ENCODE measurements at regions not wholly inside any gene's neighbourhood (a gene's known extent, or its start where the extent isn't known, plus 50 kb on each side); places are given as distances from the start of the nearest gene placed in this dataset.

DNA sequence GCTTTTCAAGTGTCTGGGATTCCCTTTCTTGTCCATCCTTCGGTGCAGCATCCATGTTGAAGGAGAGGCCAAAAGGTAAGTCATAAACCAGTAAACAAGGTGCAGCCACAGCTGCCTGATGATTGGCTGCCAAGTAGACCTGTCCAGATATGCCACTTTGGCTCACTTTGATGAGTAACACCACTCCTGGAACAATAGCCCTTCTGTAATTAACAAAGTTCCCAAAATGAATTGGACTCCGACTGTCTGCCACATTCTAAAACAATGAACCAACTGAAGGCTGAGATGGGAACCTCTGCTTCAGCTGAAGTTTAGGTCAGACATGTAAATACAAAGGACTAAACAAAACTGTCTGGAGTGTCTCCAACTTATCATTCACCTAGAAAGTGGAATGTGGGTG lies 82.2 kb upstream of the LGALSL start:
- DNase-seq, result no peak

DNA sequence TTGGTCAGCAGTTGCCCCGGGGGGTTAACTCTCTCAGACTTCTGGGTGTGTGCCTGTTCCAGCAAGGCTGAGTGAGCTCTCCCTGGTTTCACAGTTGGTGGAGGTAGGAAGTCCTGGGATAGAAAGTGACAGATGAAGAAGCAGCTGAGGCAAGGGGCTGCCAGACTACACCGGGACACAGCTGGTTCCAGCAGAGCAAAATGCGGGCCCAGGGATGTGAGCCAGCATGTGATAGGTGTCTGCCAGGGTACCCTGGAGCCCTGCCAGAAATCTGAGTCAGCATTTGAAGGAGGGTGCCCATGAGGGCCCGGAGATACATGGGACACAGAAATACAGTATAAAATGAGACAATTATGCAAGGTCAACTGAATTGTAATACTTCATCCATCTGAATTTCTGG lies 79.3 kb upstream of the LGALSL start:
- no peak for DNase-seq

DNA sequence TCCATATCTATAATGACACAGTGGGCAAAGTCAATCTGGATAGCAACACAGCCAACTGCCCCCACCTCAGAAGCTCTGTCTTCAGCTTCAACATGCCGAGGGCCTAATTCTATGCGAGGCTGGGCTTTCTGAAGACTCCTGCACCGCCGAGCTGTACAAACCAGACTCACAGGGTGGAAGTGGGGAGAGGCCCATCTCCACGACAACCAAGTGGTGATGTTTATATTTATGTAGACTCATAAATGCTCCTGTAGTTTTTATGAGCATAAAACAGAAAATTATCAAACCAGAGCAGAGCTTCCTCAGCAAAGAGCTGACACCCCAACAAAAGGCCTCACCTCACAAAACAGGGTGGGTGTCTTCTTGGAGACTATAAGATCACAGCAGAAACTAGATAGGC lies 77.0 kb upstream of the LGALSL start:
- DNase-seq, result no peak

DNA sequence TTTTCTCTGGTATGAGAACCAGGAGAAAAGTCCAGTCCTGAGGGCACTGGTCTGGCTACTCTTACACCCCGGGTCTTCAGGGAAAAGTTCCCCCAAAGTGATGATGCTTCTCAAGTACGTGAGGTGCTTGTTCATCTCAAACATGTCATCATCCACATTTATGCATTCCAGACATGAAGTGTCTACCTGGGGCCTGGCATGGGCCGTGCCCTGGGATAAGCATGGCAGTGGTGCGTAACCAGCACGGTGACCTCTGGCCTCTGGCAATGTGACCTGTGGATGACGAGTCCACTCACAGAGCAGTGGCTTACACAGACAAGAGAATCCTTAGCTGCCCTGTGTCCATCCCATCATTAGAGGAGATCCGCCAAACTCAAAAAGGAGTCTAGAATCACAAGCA lies 74.8 kb upstream of the LGALSL start:
- DNase-seq, result no peak

DNA sequence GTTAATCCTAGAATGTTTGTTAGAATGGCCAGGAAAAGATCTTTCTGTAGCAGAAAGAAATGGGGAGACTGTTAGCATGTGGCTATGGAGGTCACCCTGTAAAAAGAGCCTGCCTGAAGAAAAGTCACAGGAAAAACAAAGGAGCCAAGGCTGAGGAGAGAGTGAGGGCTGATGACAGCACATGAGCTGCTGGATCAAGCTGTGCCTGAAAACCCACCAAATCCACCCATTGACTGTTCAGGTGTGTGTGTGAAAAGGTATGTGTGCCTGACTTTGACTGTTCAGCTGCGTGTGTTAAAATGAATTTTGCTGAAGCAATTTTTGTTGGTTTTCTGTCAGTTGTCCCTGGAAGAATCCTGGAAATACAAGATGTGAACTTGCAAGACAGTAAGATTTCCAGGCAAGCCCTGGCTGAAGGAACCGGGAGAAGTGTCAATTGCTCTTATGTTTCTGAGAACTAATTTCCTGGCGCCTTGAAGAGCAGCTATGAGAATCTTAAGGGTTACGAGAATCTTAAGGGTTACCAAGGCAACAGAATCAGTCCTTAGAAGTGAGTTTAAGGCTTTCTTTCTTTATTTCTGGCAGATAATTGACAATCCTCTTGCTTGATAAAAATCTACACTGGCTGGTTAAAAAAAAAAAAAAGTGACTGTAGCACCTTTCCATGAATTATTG lies 73.0 kb upstream of the LGALSL start:
- DNase-seq, result no peak

DNA sequence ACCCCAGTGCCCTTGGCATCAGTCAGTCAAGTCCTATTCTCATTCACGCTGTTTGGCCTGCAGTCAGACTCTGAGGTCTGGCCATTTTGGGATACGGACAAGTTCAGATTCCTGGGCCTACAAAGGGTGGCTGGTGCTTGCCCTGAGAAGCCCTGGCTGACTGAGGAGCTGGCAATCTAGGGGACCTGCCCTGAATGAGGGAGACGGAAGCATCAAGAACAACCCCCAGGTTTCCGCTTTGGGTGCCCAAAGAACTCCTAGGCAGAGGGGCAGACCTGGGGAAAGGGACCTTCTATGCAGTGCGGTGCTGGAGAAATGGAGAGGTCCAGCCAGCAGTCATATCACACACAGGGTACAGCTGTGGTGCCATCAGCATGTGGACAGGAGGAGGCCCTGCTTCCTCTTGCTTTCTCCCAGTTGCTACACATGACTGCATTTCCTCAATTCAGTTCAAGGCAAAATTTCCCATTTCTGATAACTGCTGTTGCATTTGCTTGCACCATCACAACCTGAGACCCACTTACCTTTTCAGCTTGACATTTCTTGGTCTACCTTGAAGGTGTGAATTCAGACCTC lies 70.9 kb upstream of the LGALSL start:
- DNase-seq, result no peak

DNA sequence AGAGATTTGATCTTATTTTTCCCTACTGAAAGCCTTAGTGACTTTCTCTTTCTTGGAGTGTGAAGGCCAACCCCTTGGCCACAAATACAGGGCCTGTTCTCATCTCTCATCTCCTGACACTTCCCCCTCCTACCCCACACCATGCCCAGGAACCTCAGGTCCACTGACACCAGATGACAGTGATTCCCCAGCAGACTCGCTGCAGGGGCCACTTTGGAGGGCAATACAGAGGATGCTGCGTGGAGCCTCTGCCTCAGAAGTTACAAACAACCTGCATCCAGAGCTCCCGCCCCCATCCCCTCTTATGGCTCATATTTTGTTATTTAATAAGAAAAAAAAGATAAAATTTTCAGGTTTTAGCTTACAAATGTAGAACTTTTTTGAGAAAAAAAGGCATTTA lies 70.1 kb upstream of the LGALSL start:
- DNase-seq, result no peak

DNA sequence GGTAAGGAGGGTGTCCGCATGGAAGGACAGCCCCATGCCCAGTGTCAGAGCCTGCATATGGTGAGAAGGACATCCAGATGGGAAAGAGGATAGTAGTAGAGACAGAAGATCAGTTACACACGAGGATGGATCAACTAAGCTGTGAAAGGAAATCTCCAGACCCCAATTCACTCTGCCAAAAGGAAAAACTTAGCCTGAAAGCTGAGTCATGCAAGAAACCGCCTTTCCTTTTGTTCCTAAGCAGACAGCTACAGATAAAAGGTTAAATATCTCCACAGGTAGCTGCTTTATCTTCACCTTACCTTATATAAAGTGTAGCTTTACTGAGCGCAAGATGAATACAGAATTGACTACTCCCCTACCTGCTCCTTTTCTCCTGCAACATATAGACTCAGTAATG lies 67.3 kb upstream of the LGALSL start:
- DNase-seq, result no peak

DNA sequence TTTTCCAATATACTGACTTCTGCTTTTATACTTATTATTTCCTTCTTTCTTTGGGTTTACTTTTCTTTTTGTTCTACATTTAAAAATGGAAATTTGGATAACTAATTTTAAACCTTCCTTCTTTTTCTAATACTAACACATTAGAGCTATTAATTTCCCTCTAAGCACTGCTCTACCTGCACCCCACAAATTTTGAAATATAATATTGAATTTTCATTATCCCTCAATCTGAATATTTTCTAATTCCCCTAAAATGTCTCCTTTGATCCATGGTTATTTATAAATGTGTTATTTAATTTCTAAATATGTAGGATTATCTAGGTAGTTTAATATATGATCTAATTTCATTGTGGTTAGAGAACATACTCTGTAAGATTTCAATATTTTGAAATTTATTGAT lies 63.4 kb upstream of the LGALSL start:
- no peak for DNase-seq

DNA sequence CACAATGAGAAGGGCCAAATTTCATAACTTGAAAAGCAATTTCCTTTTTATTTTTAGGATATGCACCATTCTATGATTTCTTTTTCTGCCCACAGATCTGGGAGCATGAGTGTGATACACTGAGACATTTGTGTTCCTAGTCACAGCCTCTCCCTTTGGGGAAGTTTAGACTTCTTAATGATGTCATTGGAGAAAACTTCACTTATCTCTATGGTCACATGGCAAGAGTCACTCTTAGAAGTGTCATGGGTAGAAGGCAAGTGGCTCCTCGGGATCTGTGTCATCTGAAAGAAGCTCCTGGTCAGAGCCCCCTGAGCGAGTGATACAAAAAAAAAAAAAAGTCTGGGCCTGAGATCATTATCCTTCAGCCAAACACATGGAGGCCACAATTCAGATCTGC lies 62.5 kb upstream of the LGALSL start:
- DNase-seq, result no peak

DNA sequence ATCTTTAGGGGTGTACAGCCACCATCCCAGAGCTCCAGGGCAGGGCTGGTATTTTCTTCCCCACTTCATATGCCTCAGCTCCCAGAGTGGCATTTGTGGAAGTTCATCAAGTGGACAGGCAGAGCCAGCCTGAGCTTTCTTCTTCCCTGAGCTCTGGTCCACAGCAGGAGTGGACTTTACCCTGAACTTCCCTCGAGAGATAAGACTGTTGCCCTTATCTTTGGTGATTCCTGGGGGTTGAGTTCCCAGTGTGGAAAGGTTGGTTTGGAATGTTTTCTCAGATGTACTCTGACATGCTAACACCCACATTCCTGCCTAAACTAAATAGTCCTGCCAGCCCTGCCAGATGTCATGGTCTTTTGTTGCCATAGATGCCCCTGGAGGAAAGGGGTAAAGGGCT lies 62.0 kb upstream of the LGALSL start:
- no peak for DNase-seq

DNA sequence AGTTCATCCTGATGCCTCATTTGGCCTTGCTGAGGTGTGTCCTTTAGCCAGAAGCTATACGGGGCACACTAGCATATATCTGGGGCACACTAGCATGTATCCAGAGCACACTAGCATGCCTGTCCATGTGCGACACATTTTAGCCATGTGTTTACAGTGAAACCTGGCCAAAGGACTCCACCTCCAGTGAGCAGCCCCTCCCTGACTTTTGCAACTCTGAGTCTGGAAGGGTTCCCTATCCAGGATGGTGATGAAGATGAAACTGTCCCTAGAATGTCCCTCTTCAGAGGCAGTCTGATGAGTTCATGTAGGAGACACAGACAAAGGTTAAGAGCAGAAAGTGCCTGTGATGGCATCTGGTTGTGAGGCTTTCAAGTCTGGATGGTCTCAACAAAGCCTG lies 61.4 kb upstream of the LGALSL start:
- no peak for DNase-seq

DNA sequence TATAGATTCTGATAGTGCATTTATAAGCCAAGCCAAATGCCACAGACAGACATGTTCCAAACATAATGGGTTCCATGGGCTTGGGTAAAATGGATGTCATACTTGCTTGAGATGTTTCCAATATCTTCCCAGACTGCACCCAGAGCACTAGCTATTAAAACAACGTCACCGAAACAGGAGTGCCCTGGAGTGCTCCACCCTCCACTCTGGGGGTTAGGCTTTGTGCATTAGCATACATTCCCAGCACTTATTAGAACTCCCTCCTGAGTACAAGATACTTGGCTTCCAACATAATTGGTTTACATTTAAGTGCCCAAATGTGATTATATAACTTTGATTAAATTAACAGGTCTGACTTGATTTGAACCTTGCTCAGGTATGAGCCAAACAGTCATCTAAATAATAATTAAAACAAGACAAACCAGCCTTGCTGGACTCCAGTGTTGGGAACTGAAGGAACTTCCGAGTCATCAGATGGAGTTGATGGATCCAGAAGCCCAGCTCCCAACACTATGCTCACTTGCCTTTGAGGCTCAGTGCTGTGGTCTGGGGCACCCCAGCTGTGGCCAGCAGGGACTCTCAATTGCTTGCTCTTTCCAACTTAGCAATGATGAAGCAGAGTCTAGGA lies 60.5 kb upstream of the LGALSL start:
- DNase-seq, result no peak

DNA sequence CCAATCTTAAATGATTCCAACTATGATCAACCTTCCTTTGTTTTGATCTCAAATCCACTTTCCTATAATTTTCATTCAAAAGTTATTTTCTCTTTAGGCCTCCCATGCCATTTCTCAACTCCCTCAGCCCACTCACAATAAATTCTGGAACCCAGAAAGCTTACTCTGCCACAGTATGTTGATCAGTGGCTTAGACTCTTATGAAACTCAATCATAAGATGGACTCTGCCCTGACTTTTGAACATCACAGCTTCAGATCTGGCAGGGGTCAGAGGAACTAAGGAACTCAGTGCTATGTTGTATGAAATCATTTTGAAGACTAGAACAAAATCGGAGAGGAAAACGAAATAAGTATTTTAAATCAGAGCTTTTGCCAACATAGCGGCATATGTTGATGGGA lies 59.8 kb upstream of the LGALSL start:
- DNase-seq, result no peak

DNA sequence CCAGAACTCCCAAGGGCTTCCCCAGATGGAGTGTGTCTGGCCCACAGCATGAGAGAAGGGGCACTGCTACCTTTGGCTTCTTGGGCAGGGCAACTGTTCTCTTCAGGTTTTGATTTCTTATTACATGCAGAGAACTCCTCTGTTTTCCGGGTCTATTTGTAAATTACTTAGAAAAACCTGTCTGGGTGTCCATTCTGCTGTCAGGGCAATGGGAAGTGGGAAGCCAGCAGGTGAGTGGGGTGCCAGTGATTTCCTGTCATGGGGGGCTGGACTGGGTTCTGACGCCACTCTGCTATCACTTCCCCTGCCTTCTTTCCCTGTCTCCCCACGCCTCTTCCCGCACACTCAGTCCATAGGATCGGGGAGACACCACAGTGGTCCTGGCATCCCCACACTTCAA lies 58.0 kb upstream of the LGALSL start:
- DNase-seq, result no peak

DNA sequence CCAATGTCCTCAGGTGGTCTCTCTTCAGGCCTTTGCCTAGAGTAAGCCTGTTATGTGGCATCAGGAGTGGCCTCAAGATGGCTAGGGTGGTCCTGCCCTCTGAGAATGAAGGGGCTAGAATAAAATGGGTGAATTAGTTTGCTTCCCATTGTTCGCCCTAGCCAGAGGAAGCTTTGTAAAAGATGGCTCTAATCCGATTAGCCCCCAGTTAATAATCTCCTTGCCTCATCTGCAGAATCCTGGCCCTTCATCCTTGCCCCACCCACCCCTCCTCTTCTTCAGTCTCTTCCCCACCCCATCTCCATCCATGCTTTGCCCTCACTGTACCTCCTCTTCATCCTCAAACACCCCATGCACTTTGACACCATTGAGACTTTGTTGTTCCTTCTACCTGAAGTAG lies 57.4 kb upstream of the LGALSL start:
- no peak for DNase-seq

DNA sequence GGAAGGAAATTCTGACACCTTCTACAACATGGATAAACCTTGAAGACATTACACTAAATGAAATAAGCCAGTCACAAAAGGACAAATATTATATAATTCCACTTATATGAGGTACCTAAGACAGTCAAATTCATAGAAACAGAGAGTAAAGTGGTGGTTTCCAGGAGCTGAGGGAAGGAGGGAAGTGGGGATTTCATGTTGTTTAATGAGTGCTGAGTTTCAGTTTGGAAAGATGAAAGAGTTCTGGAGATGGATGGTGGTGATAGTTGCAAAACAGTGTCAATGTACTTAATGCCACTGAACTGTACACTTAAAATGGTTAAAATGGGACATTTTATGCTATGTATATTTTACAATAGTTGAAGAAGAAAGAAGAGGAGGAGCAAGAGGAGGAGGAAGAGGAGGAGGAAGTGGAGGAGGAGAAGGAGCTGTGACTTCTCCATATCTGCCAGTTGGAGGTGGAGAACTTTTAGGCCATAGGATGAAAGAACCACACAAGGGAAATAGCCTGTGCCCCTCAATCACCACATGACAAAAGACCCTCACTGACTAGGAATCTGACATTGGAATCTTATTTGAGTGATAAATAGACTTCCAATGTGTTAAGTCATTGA lies 55.3 kb upstream of the LGALSL start:
- no peak for DNase-seq

DNA sequence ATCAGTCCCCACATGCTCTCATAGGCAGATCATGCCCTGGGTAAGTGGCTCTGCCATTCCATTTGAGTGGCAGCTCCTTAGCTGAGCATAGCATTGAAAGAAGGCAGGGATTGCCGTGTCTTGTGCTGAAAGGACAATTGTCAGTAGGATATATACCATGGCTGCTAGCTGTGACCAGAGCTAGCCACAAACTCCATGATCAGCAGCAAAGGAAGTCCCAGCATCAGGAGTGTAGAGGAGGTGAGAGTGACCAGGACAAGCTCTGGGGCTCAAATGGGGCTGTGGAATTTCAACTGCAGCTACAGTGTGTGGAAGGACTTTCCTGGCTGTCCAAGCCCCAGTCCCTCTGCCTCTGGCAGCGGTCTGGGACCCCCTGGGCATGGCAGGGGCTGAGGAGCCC lies 54.4 kb upstream of the LGALSL start:
- DNase-seq, result no peak

DNA sequence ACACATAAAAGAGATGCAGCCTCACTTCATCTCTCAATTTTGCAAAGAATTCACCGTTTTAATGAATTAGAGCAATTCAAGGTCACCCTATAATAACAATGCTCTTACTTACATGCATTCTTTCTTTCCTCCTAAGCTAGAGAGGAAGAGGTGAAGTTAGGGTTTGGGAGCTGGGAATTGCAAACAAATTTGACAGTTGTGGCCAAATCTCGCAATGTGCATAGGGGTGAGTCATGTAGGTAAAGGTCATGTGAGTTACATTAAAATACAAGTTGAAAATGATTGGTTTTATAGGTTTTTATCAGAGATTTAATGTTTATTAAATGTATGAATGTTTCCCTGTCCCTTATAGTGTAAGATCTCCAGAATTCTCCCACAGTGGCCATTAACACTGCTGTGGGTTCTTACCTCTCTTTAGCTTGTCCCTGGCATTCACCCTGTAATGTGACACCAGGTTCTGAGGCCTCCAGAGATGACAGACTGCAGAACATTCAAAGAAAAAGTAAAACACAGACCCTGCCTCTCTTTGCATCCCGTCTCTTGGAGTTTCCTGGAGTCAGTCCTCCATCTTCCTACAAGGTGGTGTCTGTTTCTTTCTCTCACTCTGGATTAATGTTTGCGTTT lies 53.7 kb upstream of the LGALSL start:
- no peak for DNase-seq

DNA sequence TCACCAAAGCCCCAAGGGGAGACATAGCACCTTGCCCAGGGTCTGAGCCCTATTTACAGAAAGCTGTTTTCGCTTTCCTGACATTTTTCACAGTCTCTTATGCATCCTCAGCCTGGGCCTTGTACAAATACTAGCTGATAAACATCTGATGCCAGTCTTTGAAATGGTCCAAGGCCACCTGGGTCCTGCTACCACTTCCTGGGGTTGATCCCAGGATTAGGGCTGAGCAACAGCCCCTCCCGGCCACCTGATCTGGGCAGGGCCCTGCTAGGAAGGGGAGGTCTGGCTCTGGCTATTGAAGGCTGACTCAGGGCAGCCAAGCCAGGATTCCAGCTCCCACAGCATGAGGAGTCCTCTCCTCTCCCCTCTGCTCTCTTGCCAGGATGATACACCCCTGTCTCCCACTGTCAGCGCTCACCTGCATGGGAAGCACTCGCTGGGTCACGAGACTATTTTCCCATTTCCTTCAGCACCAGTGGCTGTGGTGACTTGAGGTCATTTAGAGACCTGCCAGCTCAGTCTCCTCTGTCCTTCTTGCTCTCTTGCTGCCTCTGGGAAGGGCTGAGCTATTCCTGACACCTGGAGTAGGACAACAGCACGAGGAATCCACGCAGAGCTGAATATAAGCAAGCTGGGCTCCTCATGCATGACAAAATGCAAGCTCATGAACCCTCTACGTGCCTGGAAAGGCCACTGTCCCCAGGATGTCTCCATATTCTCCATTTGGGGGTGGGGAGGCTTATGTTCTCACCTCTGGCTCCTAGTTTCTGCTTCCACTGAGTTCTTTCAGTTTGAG lies 53.0 kb upstream of the LGALSL start:
- no peak for DNase-seq

DNA sequence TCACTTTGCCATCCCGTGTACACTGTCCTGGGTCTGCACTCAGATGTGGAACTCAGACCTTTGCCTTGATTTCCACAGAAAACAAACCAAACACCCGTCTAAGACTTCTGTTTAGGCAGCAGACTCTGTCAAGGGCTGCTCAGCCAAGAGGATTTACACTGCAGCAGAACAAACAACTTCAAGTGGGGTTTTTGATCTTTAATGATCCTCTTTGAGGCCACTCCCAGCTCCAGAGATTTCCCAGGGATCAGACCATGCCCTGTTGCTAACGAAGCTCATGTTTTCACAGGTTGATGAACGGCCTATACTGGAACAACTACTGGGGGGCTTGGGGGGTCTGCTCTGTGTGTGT lies 52.5 kb upstream of the LGALSL start:
- DNase-seq, result no peak

DNA sequence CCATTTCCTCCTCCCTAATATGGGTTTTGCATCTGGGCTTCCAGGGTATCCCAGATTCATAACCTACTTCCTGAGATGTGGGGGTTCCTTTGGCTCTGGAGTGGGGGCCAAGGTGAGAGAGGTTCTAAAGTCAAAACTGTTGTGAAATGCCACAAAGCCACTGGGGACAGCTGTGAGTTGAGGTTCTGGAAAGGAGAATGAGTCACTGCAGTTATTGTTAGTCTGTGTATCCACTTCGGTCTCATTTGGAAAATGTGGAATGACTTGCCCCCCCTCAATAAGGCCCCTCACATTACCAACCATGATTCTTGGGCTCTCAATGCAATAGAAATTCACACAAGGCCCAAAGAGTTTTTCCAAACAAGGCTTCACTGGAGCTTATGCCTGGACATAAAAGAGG lies 51.1 kb upstream of the LGALSL start:
- DNase-seq, result no peak

DNA sequence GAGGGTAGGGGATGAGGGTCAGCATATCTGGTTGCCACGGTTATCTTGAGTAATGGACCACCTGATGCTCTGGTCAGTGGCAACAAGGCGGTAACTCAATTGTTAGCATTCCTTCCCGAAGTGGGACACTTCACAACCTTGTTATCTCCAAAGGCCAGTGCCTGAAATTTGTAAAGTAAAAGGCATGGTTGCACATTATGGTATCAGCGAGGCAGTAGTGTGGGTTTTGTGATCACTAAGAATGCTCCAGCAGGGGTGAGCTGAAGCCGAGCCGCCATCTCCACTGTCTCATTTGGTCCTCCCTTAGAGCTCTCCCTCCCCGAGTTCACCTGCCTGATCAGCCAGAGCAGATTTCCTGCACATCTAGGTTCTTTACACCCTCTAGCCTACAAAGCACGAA lies 50.5 kb upstream of the LGALSL start:
- no peak for DNase-seq
